Nephron progenitor cell (in vitro differentiated cells): ENCODE measurements at regions not wholly inside any gene's neighbourhood (a gene's known extent, or its start where the extent isn't known, plus 50 kb on each side); places are given as distances from the start of the nearest gene placed in this dataset.

Source experiments
- DNase-seq: peaks from one replicate; pipeline ENCODE4 v3.0.0; 2021
- H3K27ac Mint-ChIP-seq: 2 replicates; pipeline ENCODE4 v1.8.0; 2021; ENCODE audit warnings: mild to moderate bottlenecking, moderate library complexity, mixed read lengths
- H3K27me3 Mint-ChIP-seq: 2 replicates; pipeline ENCODE4 v1.8.0; 2021; ENCODE audit warnings: mild to moderate bottlenecking, low read depth, mixed read lengths; ENCODE audit not compliant: poor library complexity
- H3K36me3 Mint-ChIP-seq: 2 replicates; pipeline ENCODE4 v1.8.0; 2021; ENCODE audit warnings: low read depth, mixed read lengths
- H3K4me1 Mint-ChIP-seq: 2 replicates; pipeline ENCODE4 v1.8.0; 2021; ENCODE audit warnings: mixed read lengths
- H3K4me3 Mint-ChIP-seq: 2 replicates; pipeline ENCODE4 v1.8.0; 2021; ENCODE audit warnings: mild to moderate bottlenecking, moderate library complexity, mixed read lengths
- H3K9me3 Mint-ChIP-seq: 2 replicates; pipeline ENCODE4 v1.8.0; 2021; ENCODE audit warnings: mild to moderate bottlenecking, moderate library complexity, mixed read lengths
- CTCF ChIP-seq: fragments of 200-600 bp; sonication (generic); IDR thresholded peaks from 2 replicates; pipeline ENCODE4 v1.5.0; 2021; ENCODE audit warnings: antibody characterized with exemption

GRCh38 chr6:159513914-159514313, 179.1 kb downstream of the SOD2 start:
- H3K4me3 Mint-ChIP-seq, result no peak overlapping the region

GRCh38 chr6:159513074-159513720, 179.8 kb downstream of the SOD2 start:
- Mint-ChIP-seq H3K36me3 (no peaks in the 10 kb centered on the region), H3K9me3 (peaks cover 52% of the 10 kb centered on the region), H3K4me3 (no peak overlapping the region), H3K27me3 (no peaks in the 10 kb centered on the region), H3K27ac (no peak overlapping the region), H3K4me1 (no peaks in the 10 kb centered on the region)
- no peak for DNase-seq
- no peak for TF ChIP-seq CTCF

More at GRCh38 chr6:159513914-159514313, 179.1 kb downstream of the SOD2 start:
- Mint-ChIP-seq H3K27me3 (no peaks in the 10 kb centered on the region), H3K9me3 (peaks cover 58% of the 10 kb centered on the region), H3K36me3 (no peaks in the 10 kb centered on the region), H3K4me1 (no peaks in the 10 kb centered on the region), H3K27ac (no peak overlapping the region)
- TF ChIP-seq CTCF, result no peak
- DNase-seq, result no peak

- Mint-ChIP-seq H3K36me3 (no peaks in the 10 kb centered on the region), H3K27ac (no peak overlapping the region), H3K9me3 (peaks cover 45% of the 10 kb centered on the region), H3K4me1 (no peaks in the 10 kb centered on the region), H3K27me3 (no peaks in the 10 kb centered on the region), H3K4me3 (no peak overlapping the region)
- DNase-seq, result no peak
- no peak for TF ChIP-seq CTCF
These were observed 180.5 kb downstream of the SOD2 start for GRCh38 chr6:159512571-159512970.

GRCh38 chr6:159512104-159512503, 180.9 kb downstream of the SOD2 start:
- Mint-ChIP-seq H3K36me3 (no peaks in the 10 kb centered on the region), H3K4me3 (no peak overlapping the region), H3K27ac (no peak overlapping the region), H3K4me1 (no peaks in the 10 kb centered on the region), H3K27me3 (no peaks in the 10 kb centered on the region), H3K9me3 (peaks cover 41% of the 10 kb centered on the region)
- TF ChIP-seq CTCF, result no peak
- DNase-seq, result no peak

- Mint-ChIP-seq H3K4me3 (no peak overlapping the region), H3K4me1 (no peaks in the 10 kb centered on the region), H3K27me3 (no peaks in the 10 kb centered on the region), H3K27ac (no peak overlapping the region), H3K9me3 (peaks cover 23% of the 10 kb centered on the region), H3K36me3 (no peaks in the 10 kb centered on the region)
- DNase-seq, result no peak
- TF ChIP-seq CTCF, result no peak
These were observed 182.9 kb downstream of the SOD2 start for GRCh38 chr6:159510141-159510540.

- H3K4me3 Mint-ChIP-seq, result no peak overlapping the region
- no peak for TF ChIP-seq CTCF
- H3K9me3 Mint-ChIP-seq, result peaks cover 32% of the 10 kb centered on the region
- H3K27me3 Mint-ChIP-seq, result no peaks in the 10 kb centered on the region
- no peaks in the 10 kb centered on the region for H3K4me1 Mint-ChIP-seq
- no peaks in the 10 kb centered on the region for H3K36me3 Mint-ChIP-seq
- no peak for DNase-seq
- no peak overlapping the region for H3K27ac Mint-ChIP-seq
These were observed 184.1 kb downstream of the SOD2 start for GRCh38 chr6:159508931-159509330.
